GM21360 (cell line): ENCODE measurements at regions not wholly inside any gene's neighbourhood (a gene's known extent, or its start where the extent isn't known, plus 50 kb on each side); places are given as distances from the start of the nearest gene placed in this dataset.

Experiments
- ATAC-seq: cut with Tn5 transposase; IDR thresholded peaks from one replicate; pipeline ENCODE4 v1.9.1; 2021; ENCODE audit warnings: mild to moderate bottlenecking, moderate library complexity; ENCODE audit not compliant: unreplicated experiment

- ATAC-seq, result no peak
Observed at GRCh38 chr10:114767986-114768821, 53.4 kb upstream of the FHIP2A start.

GRCh38 chr10:114770009-114770408 lies 51.6 kb upstream of the FHIP2A start:
- no peak for ATAC-seq

- ATAC-seq, result no peak
Observed at GRCh38 chr10:114771157-114771556, 50.4 kb upstream of the FHIP2A start.

GRCh38 chr10:114771749-114772148 lies 49.8 kb upstream of the FHIP2A start:
- ATAC-seq, result no peak
